ENCODE measurements at regions not wholly inside any gene's neighbourhood (a gene's known extent, or its start where the extent isn't known, plus 50 kb on each side); places are given as distances from the start of the nearest gene placed in this dataset.

- DNase-seq, result no peak
Measured at GRCh38 chr22:48880749-48881148, 946.9 kb downstream of the BRD1 start.

- no peak for DNase-seq
Measured at GRCh38 chr22:48876951-48877350, 950.7 kb downstream of the BRD1 start.

GRCh38 chr22:48874956-48875355, 952.7 kb downstream of the BRD1 start:
- no peak for DNase-seq

- no peak for DNase-seq
Measured at GRCh38 chr22:48873191-48873520, 954.5 kb downstream of the BRD1 start.

GRCh38 chr22:48872271-48873190, 955.1 kb downstream of the BRD1 start:
- no peak for DNase-seq

- no peak for DNase-seq
Measured at GRCh38 chr22:48871176-48871840, 956.4 kb downstream of the BRD1 start.

- no peak for DNase-seq
Measured at GRCh38 chr22:48870436-48870835, 957.2 kb downstream of the BRD1 start.

- DNase-seq, result no peak
Measured at GRCh38 chr22:48869788-48870187, 957.9 kb downstream of the BRD1 start.

GRCh38 chr22:48869161-48869560, 958.5 kb downstream of the BRD1 start:
- no peak for DNase-seq

- no peak for DNase-seq
Measured at GRCh38 chr22:48868554-48868953, 959.1 kb downstream of the BRD1 start.

GRCh38 chr22:48867891-48868290, 959.8 kb downstream of the BRD1 start:
- DNase-seq, result no peak

GRCh38 chr22:48866906-48867681, 960.6 kb downstream of the BRD1 start:
- no peak for DNase-seq

- DNase-seq, result no peak
Measured at GRCh38 chr22:48864748-48865147, 962.9 kb downstream of the BRD1 start.

GRCh38 chr22:48863965-48864528, 963.6 kb downstream of the BRD1 start:
- no peak for DNase-seq

GRCh38 chr22:48860557-48860956, 967.1 kb downstream of the BRD1 start:
- no peak for DNase-seq

- no peak for DNase-seq
Measured at GRCh38 chr22:48858856-48859255, 968.8 kb downstream of the BRD1 start.

GRCh38 chr22:48858121-48858520, 969.6 kb downstream of the BRD1 start:
- no peak for DNase-seq

GRCh38 chr22:48857202-48857805, 970.4 kb downstream of the BRD1 start:
- no peak for DNase-seq

GRCh38 chr22:48856308-48856615, 971.4 kb downstream of the BRD1 start:
- no peak for DNase-seq

GRCh38 chr22:48855593-48856307, 971.9 kb downstream of the BRD1 start:
- DNase-seq, result no peak

GRCh38 chr22:48855013-48855412, 972.7 kb downstream of the BRD1 start:
- no peak for DNase-seq

- DNase-seq, result no peak
Measured at GRCh38 chr22:48853627-48854240, 973.9 kb downstream of the BRD1 start.

Data from activated naive CD4-positive, alpha-beta T cell treated with anti-CD3 and anti-CD28 coated beads, Interleukin-2, amount 50 U/mL, for 16 hours (primary cell).